PC-9 (cell line): ENCODE measurements at regions not wholly inside any gene's neighbourhood (a gene's known extent, or its start where the extent isn't known, plus 50 kb on each side); places are given as distances from the start of the nearest gene placed in this dataset.

ENCODE experiments used
- EZH2 ChIP-seq: fragments of 200-600 bp; sonication (generic); IDR thresholded peaks from 2 replicates; pipeline ENCODE4 v1.8.0; 2017; ENCODE audit warnings: antibody characterized with exemption, low read depth
- TF ChIP-seq, protein P1 (sequence below): fragments of 200-600 bp; sonication (generic); conservative IDR thresholded peaks from 2 replicates; pipeline ENCODE4 v1.6.1; 2017; ENCODE audit warnings: mixed run types, antibody characterized with exemption, mild to moderate bottlenecking, moderate library complexity

DNA sequence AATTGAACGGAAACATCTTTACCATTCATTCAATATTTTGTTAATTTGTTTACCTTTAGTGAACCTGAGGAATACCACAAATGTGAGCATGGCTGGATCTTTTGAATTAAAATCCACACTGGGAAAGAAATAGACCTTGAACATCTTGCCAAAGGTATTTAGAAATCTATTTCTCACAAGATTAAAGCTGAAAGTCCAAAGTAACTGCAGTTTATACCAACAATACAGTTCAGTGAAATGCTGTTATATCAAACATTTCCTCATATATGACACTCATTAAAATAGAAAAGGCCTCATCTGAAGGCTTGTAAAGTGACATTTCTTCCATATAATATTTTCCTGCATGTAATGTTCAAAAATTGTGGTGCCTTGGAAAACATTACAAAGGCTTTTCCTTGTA, 166.5 kb upstream of the HAND2 start:
- TF ChIP-seq, protein P1, sequence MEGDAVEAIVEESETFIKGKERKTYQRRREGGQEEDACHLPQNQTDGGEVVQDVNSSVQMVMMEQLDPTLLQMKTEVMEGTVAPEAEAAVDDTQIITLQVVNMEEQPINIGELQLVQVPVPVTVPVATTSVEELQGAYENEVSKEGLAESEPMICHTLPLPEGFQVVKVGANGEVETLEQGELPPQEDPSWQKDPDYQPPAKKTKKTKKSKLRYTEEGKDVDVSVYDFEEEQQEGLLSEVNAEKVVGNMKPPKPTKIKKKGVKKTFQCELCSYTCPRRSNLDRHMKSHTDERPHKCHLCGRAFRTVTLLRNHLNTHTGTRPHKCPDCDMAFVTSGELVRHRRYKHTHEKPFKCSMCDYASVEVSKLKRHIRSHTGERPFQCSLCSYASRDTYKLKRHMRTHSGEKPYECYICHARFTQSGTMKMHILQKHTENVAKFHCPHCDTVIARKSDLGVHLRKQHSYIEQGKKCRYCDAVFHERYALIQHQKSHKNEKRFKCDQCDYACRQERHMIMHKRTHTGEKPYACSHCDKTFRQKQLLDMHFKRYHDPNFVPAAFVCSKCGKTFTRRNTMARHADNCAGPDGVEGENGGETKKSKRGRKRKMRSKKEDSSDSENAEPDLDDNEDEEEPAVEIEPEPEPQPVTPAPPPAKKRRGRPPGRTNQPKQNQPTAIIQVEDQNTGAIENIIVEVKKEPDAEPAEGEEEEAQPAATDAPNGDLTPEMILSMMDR = no peak
- TF ChIP-seq EZH2 = no peak
